GM21515 (cell line): ENCODE measurements at regions not wholly inside any gene's neighbourhood (a gene's known extent, or its start where the extent isn't known, plus 50 kb on each side); places are given as distances from the start of the nearest gene placed in this dataset.
"Not testable (repeated sequence)": the region's sequence is repeated elsewhere in the genome, so short reads cannot be mapped to it uniquely, and the experiment has no call there.

Source experiments
- ATAC-seq: cut with Tn5 transposase; IDR thresholded peaks from one replicate; pipeline ENCODE4 v1.9.1; 2021; ENCODE audit not compliant: unreplicated experiment

DNA sequence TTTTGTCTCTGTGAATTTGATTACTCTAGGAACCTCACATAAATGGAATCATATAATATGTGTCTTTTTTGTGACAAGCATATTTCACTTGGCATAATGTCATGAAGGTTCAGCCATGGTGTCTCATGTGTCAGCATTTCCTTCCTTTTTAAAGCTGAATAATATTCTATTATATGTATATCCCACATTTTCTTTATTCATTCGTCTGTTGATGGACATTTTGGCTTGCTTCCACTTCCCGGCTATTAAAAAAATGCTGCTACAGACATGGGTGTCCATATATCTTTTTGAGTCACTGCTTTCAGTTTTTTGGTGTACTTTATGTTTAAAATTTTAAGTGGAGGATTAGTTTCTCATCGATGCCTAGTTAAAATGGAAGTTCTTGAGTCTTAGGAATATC, 59.8 kb upstream of the C5orf63 start:
- ATAC-seq, result no peak

DNA sequence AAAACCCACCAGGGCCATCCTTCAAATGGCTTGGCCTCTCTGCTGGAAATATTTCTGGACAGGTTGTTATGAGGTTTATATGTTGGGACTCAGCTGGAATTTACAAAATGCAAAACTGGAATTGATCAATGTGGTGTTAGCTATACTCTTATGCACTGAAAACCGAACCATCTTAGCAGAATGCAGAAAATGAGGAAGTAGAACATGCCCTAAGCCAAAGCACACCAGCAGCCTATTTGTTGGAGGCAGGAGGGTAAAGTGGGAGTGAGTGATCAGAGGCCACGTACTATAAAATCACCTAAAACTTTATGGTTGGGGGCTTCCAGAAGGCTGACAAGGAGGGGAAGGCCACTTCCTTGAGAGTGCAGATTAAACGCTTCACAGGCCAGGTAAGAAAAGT, 63.6 kb upstream of the C5orf63 start:
- no peak for ATAC-seq

DNA sequence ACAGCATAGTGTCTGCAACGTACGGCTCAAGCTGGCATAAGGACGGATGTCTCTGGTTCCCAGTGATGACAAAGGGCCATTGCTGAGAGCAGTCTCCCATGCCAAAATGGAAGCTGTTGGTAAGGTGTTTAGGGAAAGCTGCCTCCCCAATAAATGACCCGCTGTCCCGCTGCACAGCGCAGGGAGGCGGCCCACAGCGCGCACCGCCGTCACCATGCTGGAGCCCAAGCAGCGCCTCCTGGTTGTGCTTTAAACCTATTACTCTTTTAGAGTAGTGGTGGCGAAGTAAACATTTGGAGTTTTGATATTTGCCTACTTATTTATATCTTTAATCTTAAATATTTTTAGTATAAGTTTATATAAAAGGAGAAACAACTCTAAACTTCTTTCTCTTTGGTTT, 70.4 kb upstream of the C5orf63 start:
- no peak for ATAC-seq

DNA sequence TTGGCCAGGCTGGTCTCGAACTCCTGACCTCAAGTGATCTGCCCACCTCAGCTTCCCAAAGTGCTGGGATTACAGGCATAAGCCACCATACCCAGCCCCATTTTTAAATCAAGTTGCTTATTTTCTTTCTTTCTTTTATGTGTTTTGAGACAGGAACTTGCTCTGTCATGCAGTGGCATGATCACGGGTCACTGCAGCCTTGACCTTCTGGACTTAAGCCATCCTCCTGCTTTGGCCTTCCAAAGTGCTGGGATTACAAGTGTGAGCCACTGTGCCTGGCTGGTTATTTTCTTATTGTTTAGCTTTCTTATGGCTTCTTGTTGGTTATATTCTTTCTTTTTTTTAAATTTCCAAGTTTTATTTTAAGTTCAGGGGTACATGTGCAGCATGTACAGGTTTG, 79.7 kb upstream of the C5orf63 start:
- no peak for ATAC-seq

DNA sequence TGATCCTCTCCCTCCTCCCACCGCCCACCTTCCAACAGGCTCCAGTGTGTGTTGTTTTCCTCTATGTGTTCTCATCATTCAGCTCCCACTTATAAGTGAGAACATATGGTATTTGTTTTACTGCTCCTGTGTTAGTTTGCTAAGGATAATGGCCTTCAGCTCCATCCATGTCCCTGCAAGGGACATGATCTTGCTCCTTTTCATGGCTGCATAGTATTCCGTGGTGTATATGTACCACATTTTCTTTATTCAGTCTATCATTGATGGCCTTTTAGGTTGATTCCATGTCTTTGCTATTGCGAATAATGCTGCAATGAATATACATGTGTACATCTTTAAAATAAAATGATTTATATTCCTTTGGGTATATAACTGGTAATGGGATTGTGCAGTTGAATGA, 80.2 kb upstream of the C5orf63 start:
- no peak for ATAC-seq

DNA sequence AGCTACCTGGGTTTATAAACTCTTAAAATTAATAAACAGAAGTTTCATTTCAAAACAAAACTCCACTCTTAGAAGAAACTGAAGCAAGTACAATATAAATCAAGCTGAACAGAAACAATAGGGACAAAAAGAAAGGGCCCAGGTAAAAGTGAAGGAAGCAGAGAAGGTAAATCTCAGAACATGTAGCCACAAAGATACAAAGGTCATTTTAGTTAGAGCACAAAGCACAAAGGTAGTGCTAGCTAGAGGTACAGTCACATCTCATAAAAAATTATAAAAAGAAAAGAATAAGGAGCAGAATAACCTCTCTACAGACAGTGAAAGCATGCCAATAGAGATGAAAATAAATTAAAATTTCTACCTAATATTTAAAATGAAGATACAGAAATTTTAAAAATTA, 90.4 kb upstream of the C5orf63 start:
- ATAC-seq, result no peak

DNA sequence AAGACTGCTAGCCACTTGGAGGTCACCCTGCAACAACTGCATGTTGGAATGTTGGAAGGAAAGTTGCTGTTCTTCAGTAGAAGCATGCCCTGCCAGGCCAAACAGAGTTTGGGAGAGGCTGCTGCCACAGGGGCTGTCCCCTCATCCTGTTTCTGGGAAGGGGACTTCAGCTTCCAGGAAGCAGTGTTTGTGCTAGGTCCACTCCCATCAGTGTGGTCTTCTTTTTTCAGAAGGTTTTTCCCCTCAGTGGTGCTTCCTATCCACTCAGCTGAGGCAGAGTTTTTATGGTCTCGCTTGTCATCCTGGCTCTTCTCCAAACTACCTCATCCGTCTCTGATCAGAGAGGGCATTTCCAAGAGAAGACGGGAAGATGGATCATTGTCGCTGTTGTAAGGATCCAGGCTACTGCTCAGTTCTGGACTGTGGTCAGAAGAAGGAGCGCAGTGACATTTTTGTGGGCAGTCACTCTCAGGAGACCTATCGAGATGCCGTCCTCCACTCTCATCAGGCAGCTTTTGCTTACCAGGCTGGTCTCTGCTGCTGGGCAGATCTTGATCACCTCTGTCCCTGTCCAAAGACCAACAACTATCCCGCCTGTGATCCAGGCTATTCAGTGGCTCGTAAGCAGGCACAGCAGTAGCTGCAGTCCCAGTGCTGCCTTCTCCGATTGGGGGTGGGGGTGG, 97.8 kb upstream of the C5orf63 start:
- no peak for ATAC-seq

DNA sequence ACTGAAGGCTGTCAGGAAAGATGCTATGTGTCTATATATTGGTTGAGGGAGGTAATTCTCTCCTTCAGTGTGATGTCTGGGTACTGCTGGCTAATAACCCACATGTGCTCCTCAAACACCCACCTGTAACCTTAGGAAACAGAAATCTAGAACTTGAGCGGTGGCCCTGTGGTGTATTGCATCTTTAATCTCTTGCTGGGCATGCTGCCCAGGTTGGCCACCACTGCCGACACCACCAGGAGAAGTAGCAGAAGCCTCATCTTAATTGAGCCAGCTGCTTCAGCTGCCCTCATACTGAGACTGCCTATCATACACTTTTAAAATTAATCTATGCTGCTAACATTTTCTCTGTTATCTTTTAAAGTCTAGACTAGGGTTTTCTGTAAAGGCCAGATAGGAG, 103.5 kb upstream of the C5orf63 start:
- ATAC-seq, result no peak

DNA sequence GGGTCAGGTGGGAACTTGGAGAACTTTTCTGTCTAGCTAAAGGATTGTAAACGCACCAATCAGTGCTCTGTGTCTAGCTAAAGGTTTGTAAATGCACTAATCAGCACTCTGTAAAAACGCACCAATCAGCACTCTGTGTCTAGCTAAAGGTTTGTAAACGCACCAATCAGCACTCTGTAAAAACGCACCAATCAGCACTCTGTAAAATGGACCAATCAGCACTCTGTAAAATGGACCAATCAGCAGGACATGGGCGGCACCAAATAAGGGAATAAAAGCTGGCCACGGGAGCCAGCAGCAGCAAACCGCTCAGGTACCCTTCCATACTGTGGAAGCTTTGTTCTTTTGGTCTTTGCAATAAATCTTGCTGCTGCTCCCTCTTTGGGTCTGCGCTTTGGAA, 108.0 kb upstream of the MEGF10 start:
- ATAC-seq, result not testable (repeated sequence)

DNA sequence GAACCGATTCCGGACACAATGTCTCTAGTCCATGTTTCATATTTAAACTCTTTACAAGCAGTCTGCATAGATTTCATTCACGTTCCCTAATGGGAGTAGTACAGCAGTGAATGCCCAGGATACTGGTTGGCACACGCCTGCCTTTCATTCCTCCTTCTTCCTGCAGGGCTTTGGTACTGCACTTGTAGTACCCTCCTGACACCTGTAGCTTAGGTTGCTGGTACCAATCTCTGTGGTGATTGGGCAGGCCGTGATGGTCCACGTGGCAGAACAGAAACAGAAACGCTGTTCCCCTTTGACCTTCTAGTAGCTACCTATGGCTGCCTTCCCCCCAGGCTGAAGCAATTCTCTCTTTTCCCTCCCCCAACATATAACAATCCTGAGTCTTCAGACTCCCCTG, 107.3 kb upstream of the MEGF10 start:
- no peak for ATAC-seq

DNA sequence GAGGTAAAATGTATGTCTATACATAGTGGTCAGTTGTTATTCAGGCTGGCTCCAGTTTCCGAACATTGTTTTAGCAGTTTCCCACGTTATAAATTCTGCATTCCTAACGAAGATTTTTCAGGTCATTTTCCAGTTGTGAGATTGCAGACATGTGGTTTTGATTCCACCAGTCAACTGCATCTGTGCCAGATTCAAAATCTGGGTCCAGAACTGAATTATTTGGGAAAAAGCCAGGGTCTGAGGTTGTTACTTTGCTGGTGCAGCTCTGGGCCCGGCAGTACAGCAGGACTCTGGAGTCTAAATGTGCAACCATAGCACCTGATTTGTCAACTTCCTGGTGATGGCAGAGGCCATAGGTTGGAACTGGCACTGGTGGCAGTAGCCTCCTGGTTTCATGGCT, 105.7 kb upstream of the MEGF10 start:
- no peak for ATAC-seq

DNA sequence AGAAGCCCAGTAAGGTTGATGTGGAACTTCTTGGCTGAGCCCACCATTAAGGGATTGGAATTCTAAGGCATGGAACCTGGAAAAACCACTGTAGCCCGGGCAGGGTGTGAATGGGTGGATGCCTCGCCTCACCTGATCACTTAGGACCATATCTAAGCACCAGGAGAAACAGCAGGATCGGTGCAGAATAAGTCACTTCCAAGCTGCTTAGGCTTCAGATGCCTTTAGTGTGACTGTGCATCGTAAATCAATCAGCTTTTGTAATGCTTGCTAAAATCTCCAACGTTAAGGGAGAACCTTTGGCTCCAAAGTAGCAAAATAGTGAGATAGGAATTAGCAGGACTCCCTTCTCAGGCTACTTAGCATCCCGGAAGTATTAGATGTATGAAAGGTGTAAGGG, 103.9 kb upstream of the MEGF10 start:
- ATAC-seq, result no peak

DNA sequence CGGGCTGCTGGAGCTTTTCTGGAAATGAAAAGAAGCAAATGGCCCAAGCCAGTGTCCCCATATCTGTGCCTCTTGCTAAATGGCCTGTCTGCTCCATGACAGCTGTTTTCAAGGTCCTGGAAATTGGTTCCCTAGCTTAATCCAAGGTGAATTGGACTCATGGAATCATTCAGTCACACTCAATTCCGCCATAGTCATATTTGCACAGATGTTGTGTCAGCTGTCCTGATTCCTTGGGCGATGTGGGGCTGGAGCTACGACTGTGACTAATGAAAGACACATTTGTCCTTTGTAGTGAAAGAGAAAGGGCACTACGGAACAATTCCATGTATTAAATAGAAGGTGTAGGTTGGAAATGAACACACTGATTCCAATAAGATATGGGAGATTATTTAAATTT, 102.9 kb upstream of the MEGF10 start:
- ATAC-seq, result no peak

DNA sequence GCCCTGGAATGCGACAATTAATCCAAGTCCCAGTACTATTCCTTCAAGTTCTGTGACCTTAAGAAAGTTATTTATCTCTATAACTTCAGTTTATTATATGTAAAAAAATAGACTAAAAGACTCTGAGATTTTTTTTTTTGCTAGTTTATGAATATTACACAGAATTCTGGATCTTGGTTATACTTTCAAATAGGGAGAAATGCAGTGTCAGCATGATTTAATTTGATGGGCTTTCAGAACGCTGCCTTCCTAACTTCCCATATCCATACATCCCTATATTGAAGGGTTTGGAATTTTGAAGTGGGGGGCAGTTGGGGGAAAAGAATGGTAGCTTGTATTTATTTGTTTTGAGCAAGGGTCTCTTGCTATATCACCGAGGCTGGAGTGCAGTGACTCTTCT, 98.4 kb upstream of the MEGF10 start:
- ATAC-seq, result no peak

DNA sequence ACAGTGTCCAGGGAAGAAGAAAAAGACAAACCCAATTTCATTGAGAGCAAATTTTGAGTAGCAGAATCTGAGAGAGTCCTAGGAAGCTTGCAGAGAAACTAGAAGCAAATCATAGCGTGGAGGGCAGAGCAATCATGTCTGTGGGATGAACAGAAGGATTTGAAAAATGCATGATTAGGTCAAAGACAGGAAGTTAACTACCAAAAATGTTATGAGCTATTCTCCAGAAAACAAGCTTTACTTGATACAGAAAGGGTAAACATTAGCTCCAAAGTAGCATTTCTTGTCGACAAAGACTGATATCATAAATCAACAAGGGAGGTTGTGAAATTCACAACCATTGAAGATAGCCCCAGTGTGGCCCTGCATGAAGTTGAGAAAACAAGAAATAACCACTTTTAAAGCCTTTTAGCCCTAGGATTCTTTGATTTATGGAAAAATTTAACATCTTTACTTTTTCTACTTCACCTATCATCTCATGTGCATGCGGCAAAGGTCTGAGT, 97.7 kb upstream of the MEGF10 start:
- no peak for ATAC-seq

DNA sequence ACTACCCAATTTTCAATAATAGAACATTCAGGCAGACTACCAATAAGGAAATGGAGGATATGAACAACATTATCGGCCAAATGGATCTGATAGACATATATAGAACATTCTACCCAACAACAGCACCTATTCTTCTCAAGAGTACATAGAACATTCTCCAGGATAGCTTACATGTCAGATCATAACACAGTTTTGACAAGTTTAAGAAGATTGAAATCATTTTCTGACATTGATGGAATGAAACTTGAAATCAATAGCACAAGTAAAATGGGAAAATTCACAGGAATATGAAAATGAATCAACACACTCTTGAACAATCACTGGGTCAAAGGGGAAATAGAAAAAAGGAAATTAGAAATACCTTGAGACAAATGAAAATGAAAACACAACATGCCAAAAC, 94.6 kb upstream of the MEGF10 start:
- no peak for ATAC-seq

DNA sequence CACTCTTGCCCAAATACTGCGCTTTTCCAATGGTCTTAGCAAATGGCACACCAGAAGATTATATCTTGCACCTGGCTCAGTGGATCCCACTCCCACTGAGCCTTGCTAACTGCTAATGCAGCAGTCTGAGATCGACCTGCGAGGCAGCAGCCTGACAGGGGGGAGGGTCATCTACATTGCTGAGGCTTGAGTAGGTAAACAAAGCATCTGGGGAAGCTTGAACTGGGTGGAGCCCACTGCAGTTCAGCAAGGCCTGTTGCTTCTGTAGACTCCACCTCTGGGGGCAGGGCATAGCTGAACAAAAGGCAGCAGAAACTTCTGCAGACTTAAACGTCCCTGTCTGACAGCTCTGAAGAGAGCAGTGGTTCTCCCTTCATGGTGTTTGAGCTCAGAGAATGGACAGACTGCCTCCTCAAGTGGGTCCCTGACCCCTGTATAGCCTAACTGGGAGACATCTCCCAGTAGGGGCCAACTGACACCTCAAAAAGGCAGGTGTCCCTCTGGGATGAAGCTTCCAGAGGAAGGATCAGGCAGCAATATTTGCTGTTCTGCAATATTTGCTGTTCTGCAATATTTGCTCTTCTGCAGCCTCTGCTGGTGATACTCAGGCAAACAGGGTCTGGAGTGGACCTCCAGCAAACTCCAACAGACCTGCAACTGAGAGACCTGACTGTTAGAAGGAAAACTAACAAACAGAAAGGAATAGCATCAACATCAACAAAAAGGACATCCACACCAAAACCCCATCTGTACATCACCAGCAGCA, 93.0 kb upstream of the MEGF10 start:
- ATAC-seq, result not testable (repeated sequence)

DNA sequence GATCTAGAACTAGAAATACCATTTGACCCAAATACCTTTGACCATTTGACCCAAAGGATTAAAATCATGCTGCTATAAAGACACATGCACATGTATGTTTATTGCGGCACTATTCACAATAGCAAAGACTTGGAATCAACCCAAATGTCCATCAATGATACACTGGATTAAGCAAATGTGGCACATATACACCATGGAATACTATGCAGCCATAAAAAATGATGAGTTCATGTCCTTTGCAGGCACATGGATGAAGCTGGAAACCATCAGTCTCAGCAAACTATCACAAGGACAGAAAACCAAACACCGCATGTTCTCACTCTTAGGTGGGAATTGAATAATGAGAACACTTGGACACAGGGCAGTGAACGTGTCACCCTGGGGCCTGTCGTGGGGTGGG, 87.9 kb upstream of the MEGF10 start:
- not testable (repeated sequence) for ATAC-seq

DNA sequence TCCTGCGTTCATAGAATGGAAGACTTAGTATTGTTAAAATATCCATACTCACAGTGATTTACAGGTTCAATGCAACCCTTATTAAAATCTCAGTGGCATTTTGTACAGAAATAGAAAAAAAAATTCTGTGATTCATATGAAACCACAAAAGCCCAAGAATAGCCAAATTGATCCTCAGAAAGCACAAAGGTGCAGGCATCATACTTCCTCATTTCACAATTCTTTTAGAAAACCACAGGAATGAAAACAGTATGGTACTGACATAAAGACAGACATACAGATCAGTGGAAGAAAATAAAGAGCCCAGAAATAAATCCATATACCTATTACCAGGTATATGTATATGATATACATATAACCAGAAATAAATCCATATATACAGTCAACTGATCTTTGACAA, 86.8 kb upstream of the MEGF10 start:
- ATAC-seq, result no peak

DNA sequence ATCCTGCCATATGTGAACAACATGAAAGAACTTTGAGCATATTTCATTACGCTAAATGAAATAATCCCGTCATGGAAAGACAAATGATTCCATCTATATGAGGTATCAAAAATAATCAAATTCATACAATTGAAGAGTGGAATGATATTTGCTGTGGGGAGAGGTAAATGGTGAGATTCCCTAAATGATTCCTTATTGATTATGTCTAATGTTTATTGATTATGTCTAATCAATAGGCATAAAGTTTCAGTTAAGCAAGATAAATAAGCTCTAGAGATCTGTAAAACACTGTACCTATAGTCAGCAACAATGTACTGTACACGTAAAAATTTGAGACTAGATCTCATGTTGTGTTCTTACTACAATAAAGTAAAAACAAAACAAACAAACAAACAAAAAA, 85.4 kb upstream of the MEGF10 start:
- no peak for ATAC-seq

DNA sequence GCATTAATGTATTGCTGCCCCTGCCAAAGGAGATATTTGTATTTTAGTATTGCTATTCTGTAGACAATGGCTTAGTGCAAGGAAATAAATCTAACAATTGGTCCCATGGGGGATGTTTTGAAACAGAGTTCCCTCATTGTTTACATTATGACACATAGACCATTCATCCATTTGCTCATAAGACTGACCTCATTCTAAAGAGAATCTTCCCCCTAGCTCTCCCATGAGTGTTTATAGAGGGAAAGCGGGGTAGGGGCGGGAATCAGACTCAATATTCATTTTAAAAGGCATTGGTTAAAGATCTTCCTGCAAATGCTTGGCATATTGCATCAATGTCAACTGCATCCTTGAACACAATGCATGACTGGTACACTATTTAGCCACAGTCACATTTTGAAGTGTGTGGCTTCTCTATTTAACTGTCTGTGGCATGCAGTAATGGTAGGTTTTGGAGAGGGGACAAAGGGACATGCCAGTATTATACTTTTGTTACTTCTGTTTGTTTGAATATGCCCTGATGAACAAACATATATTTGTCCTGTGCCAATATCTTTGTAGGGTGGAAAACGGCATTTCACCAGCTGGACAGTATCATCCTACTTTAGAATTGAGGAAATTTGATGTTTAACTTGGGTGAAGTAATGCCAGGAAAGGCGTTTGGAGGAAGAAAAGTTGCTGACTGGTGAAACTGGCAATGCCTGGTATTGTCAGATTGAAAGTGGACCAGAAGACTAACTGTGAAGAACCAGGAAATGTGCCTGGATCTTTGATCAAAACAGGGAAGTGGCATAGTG, 84.1 kb upstream of the MEGF10 start:
- ATAC-seq, result no peak

DNA sequence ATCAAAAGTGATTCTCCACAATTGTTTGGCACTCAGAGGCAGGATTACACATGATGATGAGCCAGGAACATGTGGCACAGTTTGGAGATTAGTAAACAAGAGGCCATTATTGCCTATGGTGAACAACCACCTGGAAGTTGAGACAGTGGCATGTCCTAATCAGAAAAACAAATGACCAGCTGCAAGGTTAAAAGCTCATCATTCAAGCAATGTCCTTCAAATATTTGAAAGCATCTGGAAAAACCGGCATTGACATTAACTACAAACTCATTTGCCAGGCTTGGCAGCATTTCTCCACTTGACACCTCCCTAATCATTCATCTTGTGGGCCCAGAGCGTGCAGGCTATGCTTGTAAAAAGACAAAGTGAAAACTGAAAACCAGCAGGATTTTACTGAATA, 80.6 kb upstream of the MEGF10 start:
- no peak for ATAC-seq
